Esophagus muscularis mucosa (tissue), 3 donors: ENCODE measurements at regions not wholly inside any gene's neighbourhood (a gene's known extent, or its start where the extent isn't known, plus 50 kb on each side); places are given as distances from the start of the nearest gene placed in this dataset.

ENCODE experiments used
- POLR2AphosphoS5 ChIP-seq, 2 donors: sonication (generic); formaldehyde crosslinking; IDR thresholded peaks; one replicate each; pipeline ENCODE4 v1.6.1; 2017; ENCODE audit warnings: antibody characterized with exemption in 2 of 2
- TF ChIP-seq, protein P1 (sequence below), 3 experiments: fragments of 200-600 bp in 2 of 3; fragments of 450-650 bp in 1 of 3; sonication (generic) in 2 of 3; IDR thresholded peaks; one replicate each; pipeline ENCODE4 v1.5.1; 2017 to 2019; ENCODE audit warnings: antibody characterized with exemption in 3 of 3, mild to moderate bottlenecking in 2 of 3, moderate library complexity in 1 of 3

DNA sequence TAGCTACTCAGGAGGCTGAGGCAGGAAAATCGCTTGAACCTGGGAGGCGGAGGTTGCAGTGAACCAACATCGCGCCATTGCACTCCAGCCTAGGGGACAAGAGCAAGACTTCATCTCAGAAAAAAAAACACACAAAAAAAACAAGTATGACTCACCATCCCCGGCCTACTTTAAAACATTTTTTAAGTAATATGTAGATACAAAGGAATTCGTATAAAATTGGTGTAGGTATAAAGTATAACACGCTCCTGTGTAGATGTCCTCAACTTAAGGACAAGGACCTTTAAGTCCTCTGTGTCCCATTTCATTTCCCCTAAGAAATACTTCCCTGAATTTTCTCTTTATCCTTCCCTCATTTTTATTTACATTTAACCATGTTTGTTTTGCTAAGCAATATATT lies 73.4 kb upstream of the PKN2 start:
- no peak for TF ChIP-seq POLR2AphosphoS5 (IDR thresholded peaks at IDR 0.05)
- TF ChIP-seq, protein P1, sequence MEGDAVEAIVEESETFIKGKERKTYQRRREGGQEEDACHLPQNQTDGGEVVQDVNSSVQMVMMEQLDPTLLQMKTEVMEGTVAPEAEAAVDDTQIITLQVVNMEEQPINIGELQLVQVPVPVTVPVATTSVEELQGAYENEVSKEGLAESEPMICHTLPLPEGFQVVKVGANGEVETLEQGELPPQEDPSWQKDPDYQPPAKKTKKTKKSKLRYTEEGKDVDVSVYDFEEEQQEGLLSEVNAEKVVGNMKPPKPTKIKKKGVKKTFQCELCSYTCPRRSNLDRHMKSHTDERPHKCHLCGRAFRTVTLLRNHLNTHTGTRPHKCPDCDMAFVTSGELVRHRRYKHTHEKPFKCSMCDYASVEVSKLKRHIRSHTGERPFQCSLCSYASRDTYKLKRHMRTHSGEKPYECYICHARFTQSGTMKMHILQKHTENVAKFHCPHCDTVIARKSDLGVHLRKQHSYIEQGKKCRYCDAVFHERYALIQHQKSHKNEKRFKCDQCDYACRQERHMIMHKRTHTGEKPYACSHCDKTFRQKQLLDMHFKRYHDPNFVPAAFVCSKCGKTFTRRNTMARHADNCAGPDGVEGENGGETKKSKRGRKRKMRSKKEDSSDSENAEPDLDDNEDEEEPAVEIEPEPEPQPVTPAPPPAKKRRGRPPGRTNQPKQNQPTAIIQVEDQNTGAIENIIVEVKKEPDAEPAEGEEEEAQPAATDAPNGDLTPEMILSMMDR (IDR thresholded peaks at IDR 0.05), result no peak
